GM18505 (cell line): ENCODE measurements at regions not wholly inside any gene's neighbourhood (a gene's known extent, or its start where the extent isn't known, plus 50 kb on each side); places are given as distances from the start of the nearest gene placed in this dataset.

Experiments
- ATAC-seq: cut with Tn5 transposase; IDR thresholded peaks from one replicate; pipeline ENCODE4 v1.9.1; 2021; ENCODE audit not compliant: unreplicated experiment
- POLR2A ChIP-seq: IDR thresholded peaks from 4 replicates; pipeline ENCODE4 v1.6.1; 2011; ENCODE audit warnings: borderline replicate concordance; ENCODE audit not compliant: insufficient read depth, insufficient read length; ENCODE audit errors: extremely low read depth

- TF ChIP-seq POLR2A, result no peak
- no peak for ATAC-seq
Measured at GRCh38 chr12:4849795-4850345, 59.8 kb upstream of the KCNA1 start.

GRCh38 chr12:4850857-4851380, 58.8 kb upstream of the KCNA1 start:
- ATAC-seq, result no peak
- no peak for TF ChIP-seq POLR2A

GRCh38 chr12:4852308-4852707, 57.4 kb upstream of the KCNA1 start:
- no peak for ATAC-seq
- no peak for TF ChIP-seq POLR2A

- no peak for TF ChIP-seq POLR2A
- ATAC-seq, result no peak
Measured at GRCh38 chr12:4852911-4853310, 56.8 kb upstream of the KCNA1 start.

GRCh38 chr12:4855121-4855924, 54.4 kb upstream of the KCNA1 start:
- no peak for ATAC-seq
- no peak for TF ChIP-seq POLR2A

- no peak for ATAC-seq
- TF ChIP-seq POLR2A, result no peak
Measured at GRCh38 chr12:4856596-4856995, 53.1 kb upstream of the KCNA1 start.

- no peak for TF ChIP-seq POLR2A
- ATAC-seq, result no peak
Measured at GRCh38 chr12:4857472-4858291, 52.0 kb upstream of the KCNA1 start.

GRCh38 chr12:4858386-4858785, 51.3 kb upstream of the KCNA1 start:
- no peak for TF ChIP-seq POLR2A
- no peak for ATAC-seq

GRCh38 chr12:4859478-4860210, 50.1 kb upstream of the KCNA1 start:
- TF ChIP-seq POLR2A, result no peak

More at GRCh38 chr12:4859478-4860210, 50.1 kb upstream of the KCNA1 start:
- no peak for ATAC-seq
